ENCODE measurements at regions not wholly inside any gene's neighbourhood (a gene's known extent, or its start where the extent isn't known, plus 50 kb on each side); places are given as distances from the start of the nearest gene placed in this dataset.

DNA sequence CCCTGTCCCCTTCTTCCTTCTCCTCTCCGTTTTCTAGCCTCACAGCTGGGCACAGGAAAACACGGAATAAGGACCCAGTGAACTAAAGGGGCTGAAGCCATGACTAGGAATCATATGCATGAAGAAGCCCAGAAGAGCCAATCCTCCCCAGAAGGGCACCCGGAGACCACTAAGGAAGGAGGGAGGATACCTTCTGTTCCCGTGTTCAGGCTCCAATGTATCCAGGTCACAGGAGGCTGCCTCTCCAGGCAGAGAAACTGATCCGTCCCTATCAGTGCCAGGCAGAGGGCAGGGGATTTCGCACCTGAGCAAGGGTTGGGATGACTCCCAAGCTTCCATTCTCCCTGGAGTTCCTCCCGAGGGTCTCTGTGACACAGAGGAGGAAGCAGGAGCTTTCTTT, 246.6 kb downstream of the SNX10 start:
- TF ChIP-seq, protein P1, sequence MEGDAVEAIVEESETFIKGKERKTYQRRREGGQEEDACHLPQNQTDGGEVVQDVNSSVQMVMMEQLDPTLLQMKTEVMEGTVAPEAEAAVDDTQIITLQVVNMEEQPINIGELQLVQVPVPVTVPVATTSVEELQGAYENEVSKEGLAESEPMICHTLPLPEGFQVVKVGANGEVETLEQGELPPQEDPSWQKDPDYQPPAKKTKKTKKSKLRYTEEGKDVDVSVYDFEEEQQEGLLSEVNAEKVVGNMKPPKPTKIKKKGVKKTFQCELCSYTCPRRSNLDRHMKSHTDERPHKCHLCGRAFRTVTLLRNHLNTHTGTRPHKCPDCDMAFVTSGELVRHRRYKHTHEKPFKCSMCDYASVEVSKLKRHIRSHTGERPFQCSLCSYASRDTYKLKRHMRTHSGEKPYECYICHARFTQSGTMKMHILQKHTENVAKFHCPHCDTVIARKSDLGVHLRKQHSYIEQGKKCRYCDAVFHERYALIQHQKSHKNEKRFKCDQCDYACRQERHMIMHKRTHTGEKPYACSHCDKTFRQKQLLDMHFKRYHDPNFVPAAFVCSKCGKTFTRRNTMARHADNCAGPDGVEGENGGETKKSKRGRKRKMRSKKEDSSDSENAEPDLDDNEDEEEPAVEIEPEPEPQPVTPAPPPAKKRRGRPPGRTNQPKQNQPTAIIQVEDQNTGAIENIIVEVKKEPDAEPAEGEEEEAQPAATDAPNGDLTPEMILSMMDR (conservative IDR thresholded peaks at IDR 0.05): no peak
- TF ChIP-seq EZH2 (IDR thresholded peaks at IDR 0.05; ENCODE audit: low read depth): no peak
- Histone ChIP-seq H3K36me3 (ENCODE audit: low read depth) (no peaks in the 10 kb centered on the region), H3K79me2 (ENCODE audit: low read depth) (no peaks in the 10 kb centered on the region), H3K9me2 (ENCODE audit: insufficient read depth) (no peaks in the 10 kb centered on the region), H3K4me2 (no peak overlapping the region), H3K4me3 (no peak overlapping the region), H3K4me1 (replicated peaks; ENCODE audit: insufficient read depth) (no peaks in the 10 kb centered on the region), H3K9me3 (ENCODE audit: insufficient read depth, low read depth) (no peaks in the 10 kb centered on the region), H3K27me3 (ENCODE audit: insufficient read depth, low read depth) (no peaks in the 10 kb centered on the region), H4K20me1 (ENCODE audit: insufficient read depth) (no peaks in the 10 kb centered on the region), H2AFZ (no peak overlapping the region), H3F3A (ENCODE audit: insufficient read depth, low read depth) (no peaks in the 10 kb centered on the region), H3K27ac (no peak overlapping the region)
- no TSS peak for BruUV-seq (replicated peaks)
- DNase-seq: no peak
- intact Hi-C loops (cut with micrococcal nuclease; ENCODE audit: unreplicated experiment): no loop called here
- POLR2A ChIA-PET (ENCODE audit: unreplicated experiment): no interaction called here
- CTCF ChIA-PET: no interaction called here

DNA sequence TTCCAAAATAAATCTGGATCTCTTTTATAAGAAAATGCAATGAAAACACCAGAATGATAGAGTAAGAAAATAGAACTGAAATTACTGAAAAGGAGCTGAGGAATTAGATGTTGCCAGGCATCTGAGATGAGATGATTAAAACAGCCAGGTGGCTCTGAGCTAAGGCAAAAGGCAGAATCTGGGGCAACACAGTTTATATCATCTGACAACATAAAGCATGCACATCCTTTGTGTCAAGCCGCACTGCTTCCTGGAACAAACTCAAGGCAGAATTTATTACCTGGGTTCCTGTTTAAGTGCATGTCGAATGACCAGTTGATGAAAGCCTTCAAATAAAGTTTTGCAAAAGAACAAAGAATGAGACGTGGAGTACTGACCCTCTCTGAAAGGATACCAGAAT, 247.0 kb downstream of the SNX10 start:
- Histone ChIP-seq H3K27ac (no peak overlapping the region), H3K4me1 (replicated peaks; ENCODE audit: insufficient read depth) (no peaks in the 10 kb centered on the region), H3K27me3 (ENCODE audit: insufficient read depth, low read depth) (no peaks in the 10 kb centered on the region), H3K9me3 (ENCODE audit: insufficient read depth, low read depth) (no peaks in the 10 kb centered on the region), H3K79me2 (ENCODE audit: low read depth) (no peaks in the 10 kb centered on the region), H2AFZ (no peak overlapping the region), H3K4me2 (no peak overlapping the region), H4K20me1 (ENCODE audit: insufficient read depth) (no peaks in the 10 kb centered on the region), H3K4me3 (no peak overlapping the region), H3F3A (ENCODE audit: insufficient read depth, low read depth) (no peaks in the 10 kb centered on the region), H3K36me3 (ENCODE audit: low read depth) (no peaks in the 10 kb centered on the region), H3K9me2 (ENCODE audit: insufficient read depth) (no peaks in the 10 kb centered on the region)
- ChIA-PET POLR2A (ENCODE audit: unreplicated experiment) (interaction anchor here (0.6 kb wide), 1 partner anchor 65 kb away, joined by 4 read pairs; no protein-coding TSS in a partner anchor), CTCF (no interaction called here)
- BruUV-seq (replicated peaks): no TSS peak
- DNase-seq: no peak
- TF ChIP-seq EZH2 (IDR thresholded peaks at IDR 0.05; ENCODE audit: low read depth): no peak
- TF ChIP-seq, protein P1 (conservative IDR thresholded peaks at IDR 0.05): no peak
- intact Hi-C loops (cut with micrococcal nuclease; ENCODE audit: unreplicated experiment): no loop called here

DNA sequence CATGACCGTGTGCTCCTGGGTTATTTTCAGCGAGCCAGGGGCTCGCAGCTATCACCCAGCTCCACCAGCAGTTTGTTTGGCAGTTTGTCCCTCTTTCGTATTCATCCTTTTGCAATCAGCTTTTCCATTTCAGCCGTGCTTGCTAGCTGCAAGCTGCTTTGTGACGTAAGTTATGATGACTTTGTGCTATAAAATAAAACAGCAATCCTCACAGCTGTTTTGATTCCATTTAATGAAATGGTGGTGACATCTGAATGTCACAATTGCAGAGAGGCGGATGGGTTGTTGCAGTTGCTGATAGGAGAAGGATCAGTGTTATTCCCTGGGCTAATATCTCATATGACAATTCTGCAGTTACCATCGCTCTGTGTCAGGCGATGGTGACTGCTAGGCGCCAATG, 251.7 kb downstream of the SNX10 start:
- Histone ChIP-seq H3K27me3 (ENCODE audit: insufficient read depth, low read depth) (no peaks in the 10 kb centered on the region), H3K27ac (no peak overlapping the region), H4K20me1 (ENCODE audit: insufficient read depth) (no peaks in the 10 kb centered on the region), H3K4me3 (no peak overlapping the region), H3K9me3 (ENCODE audit: insufficient read depth, low read depth) (peaks cover 14% of the 10 kb centered on the region; the same call in 1 of the 2 replicates), H3K36me3 (ENCODE audit: low read depth) (no peaks in the 10 kb centered on the region; the same call in 1 of the 2 replicates), H3F3A (ENCODE audit: insufficient read depth, low read depth) (peaks cover 1% of the 10 kb centered on the region; the same call in 1 of the 2 replicates), H3K9me2 (ENCODE audit: insufficient read depth) (no peaks in the 10 kb centered on the region), H3K4me1 (replicated peaks; ENCODE audit: insufficient read depth) (peaks cover 5% of the 10 kb centered on the region), H3K79me2 (ENCODE audit: low read depth) (no peaks in the 10 kb centered on the region), H3K4me2 (no peak overlapping the region), H2AFZ (no peak overlapping the region)
- intact Hi-C loops (cut with micrococcal nuclease; ENCODE audit: unreplicated experiment): no loop called here
- ChIA-PET POLR2A (ENCODE audit: unreplicated experiment) (no interaction called here), CTCF (interaction anchor here (0.6 to 0.7 kb wide), 2 partner anchors 14 to 59 kb away, joined by 3 to 4 read pairs; no protein-coding TSS in a partner anchor)
- no peak for DNase-seq
- TF ChIP-seq, protein P1 (conservative IDR thresholded peaks at IDR 0.05): no peak
- TF ChIP-seq EZH2 (IDR thresholded peaks at IDR 0.05; ENCODE audit: low read depth): no peak
- BruUV-seq (replicated peaks): no TSS peak
